ENCODE measurements at regions not wholly inside any gene's neighbourhood (a gene's known extent, or its start where the extent isn't known, plus 50 kb on each side); places are given as distances from the start of the nearest gene placed in this dataset.

DNA sequence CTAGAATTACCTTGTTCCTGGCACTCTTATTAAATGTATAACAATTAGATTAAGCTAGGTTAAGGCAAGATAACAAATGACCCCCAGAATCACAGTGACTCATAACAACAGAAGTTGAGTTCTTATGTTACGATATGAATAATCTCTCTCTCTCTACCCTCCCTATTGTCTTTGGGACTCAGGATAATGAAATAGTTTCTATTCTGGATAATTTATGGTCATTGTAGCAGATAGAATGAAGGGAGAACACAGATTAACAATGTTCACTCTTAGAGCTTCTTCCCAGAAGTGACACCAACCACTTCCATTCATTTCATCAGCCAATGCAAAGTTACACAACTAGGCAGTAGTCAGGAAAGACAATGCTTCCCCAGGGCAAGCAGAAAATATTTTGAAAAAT, 334.5 kb downstream of the C11orf87 start:
- DNase-seq: no peak

DNA sequence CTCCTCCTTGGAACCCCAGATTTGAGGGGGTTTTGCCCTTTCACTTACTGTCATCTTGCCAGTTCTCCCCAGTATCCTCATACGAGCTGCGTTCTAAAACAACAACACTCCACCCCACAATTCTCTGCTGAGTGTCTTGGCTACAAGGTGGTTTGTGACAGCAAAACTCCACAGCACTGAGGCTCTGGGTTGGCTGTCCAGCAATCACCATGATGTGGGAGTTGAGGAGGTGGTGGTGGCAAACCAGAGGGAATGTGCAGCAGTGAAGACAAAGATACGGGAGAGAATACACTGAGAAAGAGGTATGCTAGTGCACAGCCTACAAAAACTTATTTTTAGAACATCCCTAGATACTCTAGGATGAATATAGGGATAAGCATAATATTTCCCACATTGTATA, 335.0 kb downstream of the C11orf87 start:
- no peak for DNase-seq

DNA sequence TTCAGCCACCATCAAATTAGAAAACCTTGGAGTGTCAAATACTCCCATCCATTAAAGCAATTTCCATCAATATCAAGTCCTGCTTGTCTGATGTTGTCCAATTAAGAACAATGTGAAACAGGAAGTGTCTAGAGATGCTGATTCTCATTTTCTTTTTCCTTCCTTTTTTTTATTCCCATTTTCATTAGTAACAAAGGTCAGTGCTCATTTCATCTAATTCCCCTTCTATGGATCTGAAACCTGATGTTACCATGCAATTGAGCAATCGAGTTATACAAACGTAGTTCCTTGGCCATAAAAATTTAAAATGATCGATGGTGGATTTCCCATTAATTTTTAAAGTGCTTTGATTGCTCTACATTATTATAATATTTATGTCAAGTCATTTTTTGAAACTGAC, 330.6 kb upstream of the ZC3H12C start:
- DNase-seq: no peak

DNA sequence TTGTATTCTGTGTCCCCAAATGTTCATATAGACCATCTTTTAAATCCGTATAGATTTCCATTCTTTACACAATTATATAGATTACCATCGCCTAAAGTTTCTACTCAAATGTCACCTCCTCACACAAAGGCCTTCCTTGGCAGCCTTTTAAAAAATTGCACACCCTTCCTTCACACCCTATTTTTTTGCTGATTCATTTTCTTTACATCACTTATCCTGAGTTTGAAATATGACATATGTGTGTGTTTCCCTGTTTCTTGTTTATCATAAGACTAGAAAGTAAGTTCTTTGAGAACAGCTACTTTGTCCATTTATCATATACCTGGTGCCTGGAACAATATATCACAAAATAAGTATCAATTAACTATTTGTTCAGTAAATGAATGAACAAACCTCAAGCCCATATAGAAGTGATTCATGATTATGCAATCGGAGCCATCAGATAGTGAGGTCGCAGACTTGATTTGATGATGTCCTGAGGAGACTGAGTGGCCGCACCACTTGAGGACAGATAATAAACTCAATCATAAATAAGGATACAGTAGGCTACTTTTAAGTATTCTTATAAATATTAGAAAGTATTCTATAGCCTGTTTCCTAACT, 327.4 kb upstream of the ZC3H12C start:
- DNase-seq: no peak

DNA sequence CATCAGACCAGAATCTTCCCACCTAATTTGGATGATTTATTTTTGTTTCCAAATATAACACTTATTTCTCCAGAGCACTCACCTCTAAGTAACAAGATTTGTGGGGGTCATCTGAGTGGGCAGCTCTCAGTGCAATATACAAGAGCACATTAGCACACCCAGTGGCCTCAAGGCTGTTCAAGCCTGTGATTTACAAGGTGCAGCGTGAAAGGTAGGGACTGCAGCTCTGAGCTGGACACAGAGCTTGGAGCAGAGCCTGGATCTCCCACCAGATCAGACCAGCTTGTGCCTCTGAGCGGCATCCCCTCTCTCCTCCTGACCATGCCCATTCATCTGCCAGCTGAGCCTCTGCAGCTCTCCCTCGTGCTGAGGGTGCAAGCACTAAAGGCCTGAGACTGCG, 323.3 kb upstream of the ZC3H12C start:
- no peak for DNase-seq

DNA sequence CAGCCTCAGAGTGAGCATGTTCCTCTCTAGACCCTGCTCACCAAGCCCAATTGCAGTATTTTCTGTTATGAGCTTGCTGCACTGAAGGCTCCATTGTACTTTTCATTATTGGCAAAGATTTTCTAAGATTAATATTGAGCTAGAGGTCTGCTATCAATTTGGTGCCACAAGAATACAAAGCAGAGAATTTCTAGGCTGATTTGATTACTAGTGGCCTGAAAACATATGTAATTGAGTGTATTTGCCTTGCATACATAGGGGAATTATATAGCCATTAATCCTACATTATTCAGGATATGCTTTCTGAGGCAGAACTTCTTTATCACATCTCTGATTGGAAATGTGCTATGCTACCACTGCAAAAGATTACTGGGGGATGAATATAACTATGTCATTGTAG, 322.9 kb upstream of the ZC3H12C start:
- no peak for DNase-seq

DNA sequence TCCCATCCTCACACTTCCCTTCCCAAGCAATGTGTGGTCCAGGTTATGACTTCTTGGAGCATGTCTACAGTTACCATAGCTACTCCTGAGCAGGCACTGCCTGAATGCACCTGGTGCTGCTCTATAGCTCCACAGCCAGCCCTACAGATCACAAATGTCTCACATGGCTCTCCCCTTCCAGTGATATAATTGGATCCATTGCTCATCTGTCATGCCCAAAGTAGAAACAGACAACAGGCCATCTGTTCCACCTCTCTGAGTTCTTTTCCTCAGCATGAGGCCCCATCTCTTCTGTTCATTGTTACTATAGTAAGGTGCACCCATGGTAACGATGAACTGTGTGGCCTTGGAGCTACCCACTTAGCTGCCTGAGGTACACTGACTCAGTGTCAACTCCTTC, 320.3 kb upstream of the ZC3H12C start:
- DNase-seq: no peak

DNA sequence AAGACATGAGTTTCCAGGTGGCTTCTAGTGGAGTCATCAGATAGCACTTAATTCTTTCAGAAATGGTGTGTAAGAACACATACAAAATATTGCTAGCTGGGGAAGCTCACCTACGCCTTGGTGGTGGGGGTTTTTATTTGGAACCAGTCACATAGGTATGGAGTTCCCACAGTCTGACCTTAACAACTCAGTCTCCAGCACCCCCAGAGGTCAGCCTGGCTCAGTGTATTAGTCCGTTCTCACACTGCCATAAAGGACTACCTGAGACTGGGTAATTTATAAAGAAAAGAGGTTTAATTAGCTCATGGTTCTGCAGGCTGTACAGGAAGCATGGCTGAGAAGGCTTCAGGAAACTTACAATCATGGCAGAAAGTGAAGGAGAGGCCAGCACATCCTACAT, 317.5 kb upstream of the ZC3H12C start:
- DNase-seq: no peak

DNA sequence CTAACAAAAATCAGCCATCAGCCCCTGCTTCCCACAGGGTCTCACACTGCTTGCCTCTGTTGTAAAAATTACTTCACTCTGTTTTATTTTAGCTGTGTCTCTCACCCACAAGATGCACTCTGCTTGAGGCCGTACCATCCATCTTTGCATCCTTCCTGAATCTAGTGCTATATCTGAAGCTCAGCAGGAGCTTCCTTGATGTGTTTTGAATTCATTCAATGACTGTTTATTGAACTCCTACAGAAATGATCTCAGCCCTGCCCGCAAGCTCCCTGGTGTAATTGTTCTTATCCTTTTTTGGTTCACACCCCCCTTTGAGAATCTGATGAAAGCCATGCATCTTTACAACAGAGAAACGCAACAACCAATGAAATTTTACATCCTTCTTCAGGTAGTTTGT, 310.2 kb upstream of the ZC3H12C start:
- no peak for DNase-seq

DNA sequence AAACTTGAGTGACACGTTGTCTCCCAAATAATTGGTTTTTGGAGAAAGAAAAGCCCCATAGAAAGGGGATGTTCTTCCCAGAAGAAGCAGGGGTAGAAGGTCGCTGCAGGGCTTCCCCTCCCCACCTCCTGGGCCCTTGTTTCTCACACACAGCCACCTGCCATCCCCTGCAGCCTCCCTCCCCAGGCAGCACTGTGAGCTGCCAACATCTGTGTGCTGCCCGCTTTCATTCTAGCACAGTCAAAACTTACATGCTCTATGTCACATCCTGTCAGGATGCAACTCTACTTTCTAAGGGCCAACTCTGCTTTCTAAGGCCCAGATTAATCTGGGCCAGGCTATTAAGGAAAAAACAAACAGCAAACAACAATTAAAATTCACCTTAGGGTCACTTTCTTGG, 309.4 kb upstream of the ZC3H12C start:
- no peak for DNase-seq

DNA sequence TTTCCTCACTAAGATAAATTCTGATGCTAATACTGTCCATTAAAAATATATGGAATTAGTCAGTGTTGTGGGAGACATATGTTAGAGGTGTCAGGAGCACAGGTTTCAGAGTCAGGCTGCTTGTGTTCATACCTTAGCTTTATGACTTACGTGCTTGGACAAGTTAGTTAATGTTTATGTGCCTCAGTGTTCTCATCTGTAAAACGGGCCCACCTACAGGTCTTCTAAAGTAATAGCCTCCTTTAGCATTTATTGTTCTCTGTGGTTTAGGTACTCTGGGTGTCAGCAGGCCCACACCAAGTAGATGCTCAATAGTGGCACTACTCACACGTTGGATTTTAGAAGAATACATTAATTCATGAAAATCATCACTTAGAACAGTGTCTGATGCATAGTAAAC, 308.7 kb upstream of the ZC3H12C start:
- no peak for DNase-seq

DNA sequence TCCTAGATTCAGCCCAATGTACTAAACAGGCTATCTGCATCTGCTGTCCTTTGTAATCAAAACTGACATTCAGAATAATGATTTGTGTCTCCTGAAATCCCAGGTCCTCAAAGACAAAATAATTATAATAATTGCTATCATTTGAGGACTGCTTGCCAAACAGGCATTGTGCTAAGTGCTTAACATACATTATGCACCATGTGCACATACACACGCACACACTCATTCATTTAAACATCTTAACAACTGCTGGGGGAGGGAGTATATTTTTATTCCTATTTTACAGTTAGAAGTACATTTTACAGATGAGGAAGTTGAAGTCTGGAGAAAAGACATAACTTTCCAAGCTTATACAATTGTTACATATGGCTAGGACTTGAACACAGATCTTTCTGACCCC, 308.0 kb upstream of the ZC3H12C start:
- no peak for DNase-seq

DNA sequence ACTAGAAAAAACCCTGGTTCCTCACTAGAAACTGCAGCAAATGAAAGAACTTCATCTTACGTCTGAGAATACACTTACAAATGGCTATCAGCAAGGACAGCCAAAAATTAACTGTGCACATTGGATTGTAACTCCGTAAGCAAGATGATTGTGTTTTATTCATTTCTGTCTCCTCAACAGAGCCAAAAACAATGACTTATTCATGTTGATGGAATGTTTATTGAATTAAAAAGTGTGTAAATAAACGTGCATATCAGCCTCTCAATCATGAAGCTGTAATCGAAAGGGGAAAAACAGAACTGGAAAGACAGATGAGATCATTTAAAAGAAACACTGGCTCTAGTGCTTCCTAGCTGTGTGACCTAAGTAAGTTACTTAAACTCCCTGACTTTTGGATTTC, 307.5 kb upstream of the ZC3H12C start:
- DNase-seq: peak; percentile 25

DNA sequence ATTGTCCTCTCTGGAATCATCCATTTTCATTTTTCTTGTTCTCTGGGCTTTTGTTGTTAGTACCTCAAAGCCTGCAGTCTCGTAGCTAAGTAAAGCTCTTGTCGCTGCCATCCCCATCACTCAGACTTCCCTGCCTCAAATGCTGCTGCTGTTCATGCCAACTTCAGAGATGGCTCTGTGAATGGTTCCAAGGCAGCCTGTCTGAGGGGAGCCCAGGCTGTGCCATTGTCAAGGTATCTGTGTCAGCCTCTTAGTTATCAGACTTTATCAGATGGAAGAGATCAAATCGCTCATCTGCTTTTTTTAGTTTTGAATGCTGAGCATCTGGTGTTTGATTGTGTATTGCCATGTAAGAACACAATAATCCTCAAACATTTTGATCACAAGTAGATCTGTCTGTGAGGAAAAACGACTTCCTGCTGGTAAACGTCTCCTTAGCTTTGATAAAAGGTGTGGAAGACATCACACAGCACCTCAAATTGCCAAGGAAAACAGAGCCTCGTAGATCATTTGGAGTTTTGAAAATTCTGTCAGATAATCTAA, 304.2 kb upstream of the ZC3H12C start:
- DNase-seq: no peak

DNA sequence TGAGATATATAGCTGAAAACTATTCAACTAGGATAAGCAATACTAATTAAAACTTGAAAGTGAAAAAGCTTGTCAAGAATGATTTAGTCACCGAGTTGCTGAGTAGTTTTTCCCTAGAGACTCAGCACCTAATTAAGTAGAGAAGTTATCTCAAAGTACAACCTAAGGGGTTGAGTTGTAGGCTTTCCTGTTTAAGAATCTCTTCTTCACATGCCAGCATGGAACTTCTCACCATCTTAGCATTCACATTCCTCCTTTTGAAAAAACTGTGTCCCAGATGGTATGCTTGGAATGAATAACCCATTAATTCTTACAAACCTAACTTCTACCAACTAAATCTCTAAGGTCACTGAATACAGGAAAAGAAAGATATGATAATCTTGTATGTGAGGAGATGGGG, 303.3 kb upstream of the ZC3H12C start:
- DNase-seq: peak; percentile 67

DNA sequence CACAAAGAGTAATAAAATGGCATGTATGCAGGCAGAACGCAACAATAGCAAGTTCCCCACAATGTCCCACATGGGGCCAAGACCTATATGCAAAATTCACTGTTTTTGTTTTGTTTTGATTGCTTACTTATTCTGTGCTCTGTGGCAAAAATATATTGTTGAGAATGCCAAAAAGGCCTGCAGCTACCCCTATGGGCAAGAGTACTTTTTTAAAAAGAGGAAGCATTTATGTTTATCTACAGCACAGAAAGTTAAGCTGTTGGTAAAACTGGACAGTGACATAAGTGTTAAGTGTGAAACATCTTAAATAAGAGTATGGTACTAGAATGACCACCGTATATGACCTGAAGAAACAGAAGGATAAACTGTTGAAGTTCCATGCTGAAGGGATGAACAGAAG, 301.9 kb upstream of the ZC3H12C start:
- DNase-seq: no peak

DNA sequence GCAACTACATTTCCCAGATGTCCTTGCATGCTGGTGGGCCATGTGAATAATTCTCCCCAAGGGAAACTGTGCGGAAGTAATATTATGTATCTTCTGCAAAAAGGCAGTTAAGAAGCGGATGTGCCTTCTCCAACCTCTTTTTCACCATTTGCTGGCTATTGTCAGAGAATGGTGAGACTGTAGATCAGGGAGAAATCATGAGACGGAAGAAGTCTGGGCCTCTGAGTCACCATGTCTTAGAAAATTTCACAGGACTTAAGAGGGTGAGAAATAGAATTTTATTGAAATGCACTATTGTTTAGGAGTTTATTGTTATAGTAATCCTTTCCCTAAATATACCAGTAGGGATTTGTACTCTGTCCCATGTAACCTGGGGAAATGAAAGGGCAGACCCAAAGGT, 298.7 kb upstream of the ZC3H12C start:
- no peak for DNase-seq

DNA sequence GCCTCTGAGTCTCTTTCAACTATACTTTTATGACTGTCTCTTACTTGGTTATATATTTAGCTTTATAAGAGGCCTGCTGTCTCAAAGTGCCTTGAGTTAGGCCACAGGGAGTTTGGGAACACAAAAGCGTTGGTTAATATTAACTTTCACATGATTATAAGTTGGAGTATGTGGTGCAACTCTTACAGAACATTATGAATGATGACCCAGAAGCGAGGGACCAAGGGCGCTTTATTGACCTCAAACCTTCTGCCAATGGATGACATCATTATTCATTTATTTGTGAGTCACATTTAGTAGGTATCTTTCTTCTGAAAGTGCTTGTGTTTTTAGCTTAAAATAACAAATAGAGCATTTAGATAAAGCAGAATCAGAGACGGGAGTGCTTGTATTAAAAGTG, 298.0 kb upstream of the ZC3H12C start:
- no peak for DNase-seq

DNA sequence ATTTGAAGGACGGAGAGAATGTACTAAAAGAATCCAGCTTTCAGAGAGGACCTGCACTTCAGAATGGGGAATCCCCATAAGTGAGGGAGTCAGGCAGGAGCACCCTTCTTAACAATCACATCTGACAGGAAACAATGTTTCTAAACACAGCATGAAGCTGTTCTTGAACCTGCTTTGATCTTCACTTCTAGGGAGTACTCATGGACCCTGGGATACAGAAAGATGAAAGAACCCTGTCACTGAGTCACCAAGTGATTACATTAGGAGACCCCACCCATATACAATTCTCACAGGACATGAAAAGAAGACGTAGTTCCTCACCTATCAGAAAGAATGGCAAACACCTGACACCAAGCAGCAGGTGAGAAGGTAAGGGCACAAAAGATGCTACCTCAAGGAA, 296.9 kb upstream of the ZC3H12C start:
- DNase-seq: no peak

DNA sequence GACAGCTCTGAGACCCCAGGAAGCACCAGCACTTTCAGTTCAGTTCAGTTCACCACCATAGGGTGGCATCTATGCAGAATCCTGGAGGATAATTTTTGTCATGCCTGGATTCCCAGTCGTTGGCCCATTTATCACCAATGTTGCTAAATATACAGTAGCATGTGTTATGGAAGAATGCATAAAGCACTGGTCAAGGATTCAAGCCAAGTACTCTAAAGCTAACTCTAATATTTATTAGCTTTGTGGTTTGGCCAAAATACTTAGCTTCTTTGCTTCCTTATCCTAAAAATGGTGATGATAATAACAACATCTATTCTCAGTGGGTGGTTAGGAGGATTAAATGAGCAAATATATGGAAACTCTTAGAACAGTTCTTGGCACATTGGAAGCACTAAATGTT, 294.7 kb upstream of the ZC3H12C start:
- peak; percentile 28 for DNase-seq

DNA sequence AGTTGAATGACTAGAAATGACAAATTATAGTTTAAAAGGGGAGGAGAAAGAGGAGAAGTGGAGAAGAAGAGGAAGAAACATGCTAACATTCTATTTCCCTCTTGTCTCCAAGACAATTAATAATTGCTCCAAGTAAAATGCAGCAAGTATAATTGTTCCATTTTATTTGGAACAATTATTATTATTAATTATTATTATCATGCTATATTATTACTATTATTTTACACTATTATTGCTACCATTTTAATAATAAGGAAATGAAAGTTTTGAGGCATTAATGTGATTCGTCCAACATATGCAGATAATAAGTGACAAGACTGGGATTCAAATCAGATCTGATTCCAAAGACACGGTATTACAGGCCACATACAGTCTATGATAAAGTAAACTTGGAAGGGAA, 293.6 kb upstream of the ZC3H12C start:
- DNase-seq: no peak

DNA sequence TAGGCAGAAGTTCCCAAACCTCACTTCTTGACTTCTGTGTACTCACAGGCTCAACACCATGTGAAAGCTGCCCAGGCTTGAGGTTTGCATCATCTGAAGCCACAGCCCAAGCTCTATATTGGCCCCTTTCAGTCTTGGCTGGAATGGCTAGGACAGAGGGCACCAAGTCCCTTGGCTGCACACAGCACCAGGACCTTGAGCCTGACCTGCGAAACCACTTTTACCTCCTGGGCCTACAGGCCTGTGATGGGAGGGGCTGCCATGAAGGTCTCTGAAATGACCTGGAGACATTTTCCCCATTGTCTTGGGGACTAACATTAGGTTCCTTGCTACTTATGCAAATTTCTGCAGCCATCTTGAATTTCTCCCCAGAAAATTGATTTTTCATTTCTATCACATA, 288.3 kb upstream of the ZC3H12C start:
- no peak for DNase-seq

DNA sequence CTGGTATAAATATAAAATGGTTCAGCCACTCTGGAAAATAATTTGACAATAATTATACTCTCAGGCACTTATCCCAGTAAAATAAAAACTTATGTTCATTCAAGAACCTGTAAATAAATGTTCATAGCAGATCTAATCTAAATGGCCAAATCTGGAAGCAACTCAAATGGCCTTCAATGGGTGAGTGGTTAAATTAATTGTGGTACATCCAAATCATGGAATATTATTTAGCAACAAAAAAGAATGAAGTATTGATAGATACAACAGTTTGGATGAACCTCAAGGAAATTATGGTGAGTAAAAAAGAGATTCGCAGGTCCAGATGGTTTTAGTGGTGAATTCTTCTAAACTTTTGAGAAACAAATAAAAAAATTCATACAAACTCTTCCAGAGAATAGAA, 287.0 kb upstream of the ZC3H12C start:
- no peak for DNase-seq

DNA sequence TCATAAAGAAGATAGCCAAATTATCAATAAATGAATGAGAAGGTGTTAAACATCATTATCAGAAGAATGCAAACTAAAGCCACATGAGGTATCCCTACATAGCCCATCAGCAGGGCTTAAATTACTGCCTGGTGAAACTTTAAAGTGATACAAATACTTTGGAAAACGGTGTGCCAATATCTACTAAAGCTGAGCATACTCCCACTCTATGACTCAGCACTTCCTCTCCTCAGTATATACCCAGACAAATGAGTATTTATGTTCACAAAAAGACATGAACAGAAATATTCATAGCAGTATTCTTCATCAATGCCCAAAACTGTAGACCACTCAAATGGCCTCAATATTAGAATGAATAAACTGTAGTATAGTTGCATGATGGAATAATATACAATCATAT, 284.6 kb upstream of the ZC3H12C start:
- peak; percentile 16 for DNase-seq

DNA sequence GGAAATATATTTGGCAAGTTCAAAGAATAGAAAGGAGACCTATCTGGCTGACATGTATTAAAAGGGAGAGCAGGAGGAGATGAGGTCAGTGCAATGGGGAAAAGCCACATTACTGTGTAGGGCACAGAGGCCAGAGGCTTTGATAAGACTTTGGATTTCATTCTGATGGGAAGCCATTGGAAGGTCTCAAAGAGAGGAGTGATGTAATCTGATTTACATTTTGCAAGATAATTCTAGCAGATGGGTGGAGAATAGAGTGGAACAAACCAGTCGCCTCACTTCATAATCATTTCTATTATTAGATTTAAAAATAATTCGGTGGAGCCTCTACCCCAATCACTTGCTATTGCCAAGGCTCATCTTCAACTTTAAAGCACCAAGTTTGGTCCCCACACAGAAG, 278.4 kb upstream of the ZC3H12C start:
- DNase-seq: no peak
